H1 (cell line): ENCODE measurements at regions not wholly inside any gene's neighbourhood (a gene's known extent, or its start where the extent isn't known, plus 50 kb on each side); places are given as distances from the start of the nearest gene placed in this dataset.

ENCODE experiments used
- CHD7 ChIP-seq: fragments of 300-600 bp; sonication (generic); IDR thresholded peaks from 2 replicates; pipeline ENCODE4 v1.7.1; 2012; ENCODE audit warnings: low read length, moderate library complexity, mild to moderate bottlenecking, inconsistent platforms; ENCODE audit not compliant: insufficient replicate concordance

GRCh38 chr18:11366410-11366809 is 217.0 kb upstream of the PIEZO2 start (continued):
- TF ChIP-seq CHD7, result no peak
